GM20000 (cell line): ENCODE measurements at regions not wholly inside any gene's neighbourhood (a gene's known extent, or its start where the extent isn't known, plus 50 kb on each side); places are given as distances from the start of the nearest gene placed in this dataset.
"Not testable (repeated sequence)": the region's sequence is repeated elsewhere in the genome, so short reads cannot be mapped to it uniquely, and the experiment has no call there.

Experiments
- DNase-seq: peaks from one replicate; pipeline ENCODE4 v3.0.0; 2012; ENCODE audit warnings: low spot score
- TF ChIP-seq, protein P1 (sequence below): IDR thresholded peaks from 2 replicates; pipeline ENCODE4 v1.5.1; 2012; ENCODE audit warnings: mild to moderate bottlenecking, control low read depth; ENCODE audit errors: extremely low read depth, missing control alignments

DNA sequence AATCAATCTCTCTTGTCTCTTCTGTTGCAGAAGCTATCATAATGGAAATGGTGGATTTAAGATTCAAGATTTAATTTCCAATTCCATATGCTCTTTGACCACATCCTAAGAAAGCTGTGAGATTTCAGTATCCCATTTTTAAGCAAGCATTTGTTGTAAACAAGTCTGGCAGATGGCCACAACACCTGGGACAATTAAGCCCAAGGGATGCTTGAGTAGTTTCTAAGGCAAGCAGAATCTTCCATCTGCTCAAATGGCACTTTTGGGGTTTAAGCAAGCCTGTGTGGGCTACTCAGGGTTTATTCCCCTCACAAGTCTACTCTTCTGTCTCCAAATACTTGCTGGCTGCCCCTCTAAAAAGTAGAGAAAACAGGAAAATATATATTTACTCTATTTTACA, 304.7 kb upstream of the SYT1 start:
- DNase-seq, result no peak
- TF ChIP-seq, protein P1, sequence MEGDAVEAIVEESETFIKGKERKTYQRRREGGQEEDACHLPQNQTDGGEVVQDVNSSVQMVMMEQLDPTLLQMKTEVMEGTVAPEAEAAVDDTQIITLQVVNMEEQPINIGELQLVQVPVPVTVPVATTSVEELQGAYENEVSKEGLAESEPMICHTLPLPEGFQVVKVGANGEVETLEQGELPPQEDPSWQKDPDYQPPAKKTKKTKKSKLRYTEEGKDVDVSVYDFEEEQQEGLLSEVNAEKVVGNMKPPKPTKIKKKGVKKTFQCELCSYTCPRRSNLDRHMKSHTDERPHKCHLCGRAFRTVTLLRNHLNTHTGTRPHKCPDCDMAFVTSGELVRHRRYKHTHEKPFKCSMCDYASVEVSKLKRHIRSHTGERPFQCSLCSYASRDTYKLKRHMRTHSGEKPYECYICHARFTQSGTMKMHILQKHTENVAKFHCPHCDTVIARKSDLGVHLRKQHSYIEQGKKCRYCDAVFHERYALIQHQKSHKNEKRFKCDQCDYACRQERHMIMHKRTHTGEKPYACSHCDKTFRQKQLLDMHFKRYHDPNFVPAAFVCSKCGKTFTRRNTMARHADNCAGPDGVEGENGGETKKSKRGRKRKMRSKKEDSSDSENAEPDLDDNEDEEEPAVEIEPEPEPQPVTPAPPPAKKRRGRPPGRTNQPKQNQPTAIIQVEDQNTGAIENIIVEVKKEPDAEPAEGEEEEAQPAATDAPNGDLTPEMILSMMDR, result no peak

DNA sequence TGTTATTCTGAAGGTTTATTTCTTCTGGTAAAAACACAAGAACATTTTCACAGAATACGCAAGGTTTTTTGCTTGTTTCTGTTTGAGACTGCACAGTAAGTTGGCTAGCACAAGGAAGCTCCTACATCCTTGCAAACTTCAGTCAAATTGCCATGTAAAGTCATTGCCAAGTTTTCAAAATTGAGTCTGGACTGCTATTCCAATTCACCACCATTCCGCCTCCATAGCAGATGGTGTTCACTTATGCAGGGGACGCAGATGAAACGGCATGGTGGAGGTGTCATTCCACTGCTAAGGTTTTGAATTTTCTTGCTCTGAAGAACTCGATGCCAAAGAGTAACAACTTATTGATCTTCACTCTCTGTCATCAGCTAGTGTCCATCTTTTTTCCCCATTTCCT, 303.9 kb upstream of the SYT1 start:
- TF ChIP-seq, protein P1, result no peak

DNA sequence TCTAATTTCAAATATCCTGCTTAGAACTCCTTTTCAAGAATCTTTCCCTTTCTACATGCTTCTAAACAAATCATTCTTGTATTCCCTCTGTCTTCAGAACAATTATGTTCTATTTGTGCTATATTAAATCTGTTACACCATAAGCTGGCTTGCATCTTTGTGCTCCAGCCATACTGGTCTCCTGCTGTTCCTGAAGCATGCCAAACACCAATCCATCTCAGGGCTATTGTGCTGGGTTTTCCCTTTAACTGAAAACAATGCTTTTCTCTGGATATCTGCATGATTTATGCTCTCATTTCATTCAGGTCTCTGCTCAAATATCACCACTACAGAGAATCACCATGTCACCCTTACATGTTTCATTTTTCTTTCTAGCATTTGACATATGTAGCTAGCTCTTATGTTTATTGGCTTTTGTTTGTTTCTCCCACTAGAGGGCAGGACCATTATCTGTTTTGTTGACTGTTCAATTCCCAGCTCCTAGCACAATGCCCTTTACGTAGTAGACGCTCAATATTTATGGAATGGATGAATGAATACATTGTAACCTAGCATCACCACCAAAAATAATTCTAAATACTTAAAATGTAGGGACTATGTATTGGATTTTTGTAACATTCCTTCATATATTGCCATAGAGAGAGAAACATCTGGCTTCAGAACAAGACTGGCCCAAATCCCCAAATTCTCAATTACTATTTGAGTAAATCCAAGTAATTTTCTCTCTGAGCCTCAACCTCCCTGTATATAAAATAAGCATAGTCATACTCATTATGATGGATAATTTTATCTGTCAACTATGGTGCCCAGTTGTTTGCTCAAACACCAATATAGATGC, 302.0 kb upstream of the SYT1 start:
- no peak for DNase-seq
- TF ChIP-seq, protein P1, result no peak

More for the DNA sequence above, 303.9 kb upstream of the SYT1 start:
- DNase-seq, result no peak

DNA sequence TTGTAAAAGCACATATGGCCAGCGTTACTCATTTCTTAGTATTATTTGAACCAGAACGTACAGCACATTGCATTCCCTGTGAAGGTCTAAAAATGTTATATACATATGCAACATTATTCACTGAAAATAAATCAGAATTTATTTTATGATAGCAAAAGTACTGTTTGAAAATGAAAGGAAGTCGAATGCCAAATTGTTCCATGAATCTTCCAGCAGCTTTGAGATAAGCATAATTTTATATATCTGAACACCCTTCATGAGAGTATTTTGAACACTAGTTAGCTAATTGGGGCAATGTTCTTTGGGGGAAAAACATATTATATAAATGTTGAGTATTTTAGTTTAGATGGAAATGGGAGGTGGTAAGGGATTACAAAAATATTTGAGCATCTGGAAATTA, 300.7 kb upstream of the SYT1 start:
- DNase-seq, result no peak
- TF ChIP-seq, protein P1, result no peak

DNA sequence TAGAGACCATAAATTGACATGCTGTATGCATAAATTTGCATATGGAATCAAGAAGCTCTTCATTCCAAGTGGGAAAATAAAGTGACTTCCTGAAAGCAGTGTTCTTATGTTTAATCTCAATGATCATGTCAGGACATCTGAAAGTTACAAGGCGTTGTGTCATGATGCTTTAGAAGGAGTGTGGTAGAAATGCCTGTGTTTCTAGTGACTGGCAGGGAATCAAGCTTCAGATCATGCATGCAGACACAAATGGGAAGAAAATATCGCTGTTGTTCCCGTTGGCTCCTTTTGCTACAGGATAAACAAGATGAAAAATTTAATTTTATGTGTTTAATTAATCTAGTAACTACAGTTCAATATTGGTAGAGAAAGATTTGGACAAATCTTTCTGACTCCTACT, 298.1 kb upstream of the SYT1 start:
- no peak for DNase-seq
- TF ChIP-seq, protein P1, result no peak

DNA sequence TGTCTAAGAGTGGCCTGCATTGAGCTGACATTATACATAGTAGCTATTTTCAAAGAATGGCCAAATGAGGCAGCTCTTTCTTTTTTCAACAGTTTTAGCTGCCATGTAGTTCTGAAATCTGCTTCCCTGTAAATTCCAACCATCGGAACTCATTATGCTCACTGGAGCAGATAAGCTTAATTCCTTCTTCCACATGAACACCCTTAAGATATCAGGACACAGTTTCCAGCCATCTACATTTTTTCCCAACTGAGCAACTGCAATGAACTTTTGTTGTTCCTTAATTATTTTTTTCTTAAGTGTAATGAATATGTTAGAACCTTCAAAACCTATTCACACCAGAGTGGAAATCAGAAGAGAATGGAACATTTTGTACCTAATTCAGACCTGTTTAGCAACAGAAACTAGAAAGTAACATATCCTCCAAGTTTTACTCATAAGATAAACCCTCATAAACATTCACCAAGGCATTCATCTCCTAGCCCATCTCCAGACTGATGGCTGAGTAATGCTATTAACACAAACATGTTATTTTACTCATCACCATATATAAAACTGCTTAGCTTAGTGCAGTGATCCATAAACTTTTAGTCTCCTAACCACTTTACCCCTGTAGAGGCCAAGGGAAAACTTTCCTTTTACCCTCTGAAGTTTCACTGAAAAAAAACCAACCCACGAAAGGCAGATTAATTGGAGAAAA, 296.1 kb upstream of the SYT1 start:
- TF ChIP-seq, protein P1, result no peak
- no peak for DNase-seq

DNA sequence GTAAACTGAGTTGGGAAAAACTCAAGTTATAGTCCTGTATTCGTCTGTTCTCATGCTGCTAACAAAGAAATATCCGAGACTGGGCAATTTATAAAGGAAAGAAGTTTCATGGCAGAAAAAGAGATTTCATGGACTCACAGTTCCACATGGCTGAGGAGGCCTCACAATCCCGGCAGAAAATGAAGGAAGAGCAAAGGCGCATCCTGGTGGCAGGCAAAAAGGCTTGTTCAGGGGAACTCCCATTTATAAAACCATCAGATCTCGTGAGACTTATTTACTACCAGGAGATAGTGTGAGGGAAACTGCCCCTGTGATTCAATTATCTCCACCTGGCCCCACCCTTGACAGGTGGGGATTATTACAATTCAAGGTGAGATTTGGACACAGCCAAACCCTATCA, 292.6 kb upstream of the SYT1 start:
- DNase-seq, result no peak
- TF ChIP-seq, protein P1, result no peak

DNA sequence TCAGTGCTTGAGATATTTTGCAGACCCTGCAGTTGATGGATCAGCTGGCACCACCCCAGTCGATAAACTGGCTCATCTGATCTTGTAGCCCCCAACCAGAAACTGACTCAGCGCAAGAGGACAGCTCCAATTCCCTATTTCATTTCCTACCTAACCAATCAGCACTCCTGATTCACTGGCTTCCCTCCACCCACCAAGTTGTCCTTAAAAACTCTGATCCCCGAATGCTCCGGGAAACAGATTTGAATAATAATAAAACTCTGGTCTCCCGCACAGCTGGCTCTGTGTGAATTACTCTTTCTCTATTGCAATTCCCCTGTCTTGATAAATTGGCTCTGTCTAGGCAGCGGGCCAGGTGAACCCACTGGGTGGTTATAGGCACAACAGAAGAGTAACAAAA, 289.4 kb upstream of the SYT1 start:
- not testable (repeated sequence) for DNase-seq
